ENCODE measurements at regions not wholly inside any gene's neighbourhood (a gene's known extent, or its start where the extent isn't known, plus 50 kb on each side); places are given as distances from the start of the nearest gene placed in this dataset.

DNA sequence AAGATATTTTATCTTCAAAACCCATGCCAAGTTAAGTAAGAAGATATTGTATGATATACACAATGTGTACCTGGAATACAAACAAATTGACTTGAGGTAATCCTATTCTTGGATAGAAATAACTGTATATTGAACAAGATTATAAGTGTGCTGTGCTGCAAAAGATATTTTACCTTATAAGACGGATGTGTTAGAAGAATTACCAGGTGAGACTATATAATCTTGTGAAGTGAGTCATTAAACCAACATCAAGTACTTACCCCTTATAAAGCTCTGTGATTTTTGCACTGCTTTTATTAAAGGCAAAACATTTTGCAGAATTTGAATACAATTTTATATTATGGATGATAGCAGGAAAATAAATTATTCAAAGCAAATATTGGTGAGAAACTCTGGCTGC, 570.0 kb downstream of the MMUT start:
- DNase-seq, result no peak

GRCh38 chr6:48891308-48891707, 571.7 kb downstream of the MMUT start:
- DNase-seq, result no peak

DNA sequence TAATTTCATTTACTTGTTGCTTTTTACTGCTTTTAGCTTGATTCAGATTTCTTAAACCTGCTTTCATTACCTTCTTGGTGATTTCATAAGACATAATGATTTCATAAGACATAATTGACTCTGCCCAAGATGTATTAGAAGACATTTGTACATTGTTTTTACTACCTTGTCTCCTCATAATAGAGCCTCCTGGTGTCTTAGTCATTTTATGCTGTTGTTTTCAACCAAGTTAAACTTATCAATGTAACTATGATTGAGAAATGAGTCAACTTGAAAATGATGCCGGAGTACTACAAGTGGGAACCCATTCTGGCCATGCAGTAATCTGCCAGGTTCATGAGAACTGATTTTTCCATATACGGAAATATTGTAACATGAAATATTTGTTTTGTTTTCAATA, 573.6 kb downstream of the MMUT start:
- DNase-seq, result no peak

DNA sequence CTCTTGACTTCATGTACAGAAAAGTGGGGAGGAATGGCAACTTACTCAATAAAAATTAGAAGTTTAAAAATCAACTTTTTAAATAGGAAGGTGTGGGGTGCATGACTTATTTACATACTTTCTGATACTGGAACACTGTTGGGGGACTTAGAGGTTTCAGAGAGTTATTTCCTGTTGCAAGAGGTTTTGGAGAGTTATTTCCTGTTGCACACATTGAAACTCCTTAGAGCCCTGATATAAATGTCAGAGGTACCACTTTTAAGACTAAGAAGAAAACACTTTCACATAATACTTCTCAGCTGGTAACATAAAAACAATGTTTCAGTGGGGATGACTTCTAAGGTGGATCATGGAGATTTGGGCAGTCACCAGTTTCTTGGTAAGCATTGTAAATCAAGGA, 579.9 kb downstream of the MMUT start:
- DNase-seq, result no peak

DNA sequence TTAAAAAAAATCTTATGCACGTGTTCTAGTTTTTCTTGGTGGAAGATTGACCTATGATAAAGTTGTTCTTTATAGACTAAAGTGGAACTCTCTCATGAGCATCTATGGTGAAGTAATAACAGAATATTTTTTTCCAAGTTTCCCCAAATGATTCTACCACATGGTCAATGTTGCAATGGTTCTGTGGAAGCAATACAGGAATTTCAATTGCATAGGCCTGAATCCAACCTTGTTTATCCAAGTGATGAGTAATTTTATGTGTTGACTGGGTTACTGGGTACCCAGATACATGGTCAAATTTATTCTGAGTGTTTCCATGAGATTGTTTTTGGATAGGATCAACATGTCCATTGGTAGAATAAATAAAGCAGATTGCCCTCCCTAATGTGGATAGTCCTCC, 581.5 kb downstream of the MMUT start:
- no peak for DNase-seq

DNA sequence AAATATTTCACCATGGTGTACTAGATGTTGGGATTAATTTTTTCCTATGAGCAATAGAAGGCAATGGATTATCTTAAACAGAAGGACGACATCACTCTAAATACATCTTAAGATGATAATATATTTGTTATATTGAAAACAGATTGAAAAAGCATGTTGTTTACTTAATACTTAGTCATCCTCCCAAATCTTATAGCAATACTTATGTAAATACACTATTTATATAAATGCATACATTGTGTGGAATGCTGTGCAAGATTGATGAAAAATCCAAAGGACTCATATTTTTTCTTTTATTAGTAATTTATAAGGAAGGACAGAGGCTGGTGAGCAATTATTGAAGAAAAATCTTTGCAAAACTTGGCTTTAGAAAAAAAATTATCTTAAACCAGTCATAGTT, 593.5 kb downstream of the MMUT start:
- no peak for DNase-seq

GRCh38 chr6:48866682-48867081, 596.4 kb downstream of the MMUT start:
- DNase-seq, result no peak

DNA sequence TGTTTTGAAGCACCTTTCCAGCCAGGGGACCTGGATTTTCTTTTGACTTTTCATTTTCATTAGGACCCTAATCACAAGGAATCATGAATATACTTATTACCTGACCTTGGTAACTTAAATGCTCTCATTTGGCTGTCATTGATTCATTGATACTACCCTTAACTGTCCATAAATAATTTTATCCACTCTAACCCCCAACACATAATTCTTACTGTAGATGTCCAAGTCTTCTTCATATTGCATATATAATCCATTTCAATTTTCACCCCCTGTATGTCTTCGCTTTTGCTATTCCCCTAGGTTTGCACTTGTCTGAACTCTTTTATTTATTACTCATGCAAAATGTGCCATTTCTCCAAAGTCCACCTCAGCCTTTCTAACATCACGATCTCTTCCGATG, 602.9 kb downstream of the MMUT start:
- DNase-seq, result no peak

- no peak for DNase-seq
Measured at GRCh38 chr6:48859562-48860123, 603.4 kb downstream of the MMUT start.

DNA sequence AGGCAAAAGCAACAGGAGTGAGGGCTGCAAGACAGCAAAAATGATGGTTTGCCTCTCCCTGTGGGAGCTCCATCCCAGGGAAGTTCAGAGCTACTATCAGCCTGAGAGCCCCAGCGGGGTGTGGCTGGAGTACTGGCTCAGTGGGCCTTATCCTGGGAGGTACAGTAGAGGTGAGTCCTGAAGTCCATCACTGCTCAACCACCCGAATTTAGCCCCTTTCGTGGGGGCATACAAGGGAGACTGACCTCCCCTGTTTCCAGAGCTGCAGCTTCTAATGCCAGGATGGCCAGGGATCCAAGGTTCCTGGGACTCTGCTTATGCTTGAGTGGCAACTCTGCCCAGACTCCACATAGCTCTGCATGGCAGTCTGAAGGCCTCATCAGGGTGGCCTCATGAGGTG, 617.8 kb downstream of the MMUT start:
- DNase-seq, result no peak

DNA sequence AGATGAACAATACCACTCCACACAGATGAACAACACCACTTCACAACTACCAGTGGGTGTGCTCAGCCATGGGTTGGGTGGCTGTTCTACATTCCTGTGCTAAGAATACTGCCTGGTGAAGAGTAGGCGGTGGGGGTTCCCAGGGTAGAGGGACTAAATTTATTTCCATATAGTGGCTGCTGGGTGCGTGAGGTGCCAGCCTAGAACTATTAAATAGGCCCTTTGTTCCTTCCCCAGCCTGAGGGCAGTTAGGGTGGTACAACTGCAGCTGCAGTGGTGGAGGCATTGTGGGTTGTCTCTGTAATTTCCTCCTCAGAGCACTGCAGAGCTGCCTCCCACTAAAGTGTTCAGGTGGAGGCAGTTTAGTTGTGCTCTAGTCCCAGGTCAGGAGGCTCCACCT, 618.4 kb downstream of the MMUT start:
- DNase-seq, result no peak

GRCh38 chr6:48840896-48841295, 622.2 kb downstream of the MMUT start:
- DNase-seq, result no peak

DNA sequence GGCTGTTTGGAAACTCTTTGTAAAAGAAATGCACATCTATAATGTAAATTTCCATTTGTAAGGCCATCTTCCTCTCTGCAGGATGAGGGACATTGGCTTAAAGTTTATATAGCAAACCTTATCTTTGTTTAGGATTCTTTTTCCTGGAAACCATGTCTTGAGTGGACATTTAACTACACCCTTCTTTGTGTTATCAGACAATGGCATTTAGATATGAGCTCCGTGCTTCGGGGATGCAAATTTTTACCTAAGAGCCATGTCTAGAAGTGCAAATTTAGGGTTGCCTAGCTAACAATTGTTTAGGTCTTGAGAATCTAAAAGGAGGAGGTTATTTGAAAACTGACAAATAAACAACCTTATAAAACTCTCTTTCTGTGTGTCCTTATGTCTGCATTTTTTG, 623.8 kb downstream of the MMUT start:
- no peak for DNase-seq

- no peak for DNase-seq
Measured at GRCh38 chr6:48837744-48838143, 625.3 kb downstream of the MMUT start.

- no peak for DNase-seq
Measured at GRCh38 chr6:48835421-48835958, 627.6 kb downstream of the MMUT start.

DNA sequence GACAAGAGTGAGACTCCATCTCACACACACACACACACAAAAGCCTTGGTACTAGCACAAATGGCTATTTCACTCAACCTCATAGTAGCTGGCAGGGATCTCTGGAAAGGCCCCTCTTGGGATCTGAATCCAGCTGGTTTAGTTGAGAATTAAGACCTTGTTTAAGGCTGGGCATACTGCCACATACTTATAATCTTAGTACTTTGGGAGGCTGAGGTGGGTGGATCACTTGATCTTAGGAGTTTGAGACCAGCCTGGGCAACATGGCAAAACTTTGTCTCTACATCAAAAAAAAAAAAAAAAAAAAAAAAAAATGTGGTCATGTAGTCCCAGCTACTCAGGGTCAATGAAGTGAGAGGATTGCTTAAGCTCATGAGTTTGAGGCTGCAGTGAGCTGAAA, 628.3 kb downstream of the MMUT start:
- no peak for DNase-seq

- DNase-seq, result no peak
Measured at GRCh38 chr6:48833916-48834315, 629.1 kb downstream of the MMUT start.

DNA sequence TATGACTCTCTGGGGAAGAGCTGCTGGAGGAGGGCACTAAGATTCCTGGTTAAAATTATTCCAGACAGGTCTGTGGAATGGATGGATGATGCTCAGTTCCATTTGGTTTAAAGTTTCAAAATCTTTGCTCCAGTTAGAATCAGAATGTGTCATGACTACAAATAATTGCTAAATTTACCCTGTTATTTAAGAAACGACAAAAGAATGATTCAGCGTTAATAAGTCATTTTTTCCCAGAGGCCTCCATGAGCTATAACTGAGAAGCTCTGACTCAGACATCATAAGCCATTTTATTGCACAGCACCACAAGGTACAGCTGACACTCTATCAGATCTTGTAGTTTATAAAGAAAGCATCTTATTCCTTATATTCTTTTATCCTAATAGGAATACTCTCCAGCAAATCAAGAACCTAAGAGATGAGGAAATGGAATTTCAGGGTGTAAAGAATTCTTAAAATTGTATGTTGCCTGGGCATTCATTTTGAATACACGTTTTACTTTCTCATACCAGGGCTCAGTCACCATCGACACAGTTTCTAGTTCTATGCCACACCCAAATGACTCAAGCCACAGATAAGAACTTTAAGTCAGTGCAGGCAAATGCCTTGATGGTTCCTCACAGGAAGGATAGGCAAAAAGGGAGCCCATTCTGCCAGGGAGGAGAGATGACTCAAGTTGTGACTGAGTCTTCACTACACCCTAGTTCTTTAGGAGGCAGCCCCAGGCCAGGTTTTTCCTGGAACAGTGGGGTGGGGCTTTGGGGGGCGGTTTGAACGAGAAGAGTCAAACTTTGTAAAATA, 636.0 kb downstream of the MMUT start:
- DNase-seq, result no peak

DNA sequence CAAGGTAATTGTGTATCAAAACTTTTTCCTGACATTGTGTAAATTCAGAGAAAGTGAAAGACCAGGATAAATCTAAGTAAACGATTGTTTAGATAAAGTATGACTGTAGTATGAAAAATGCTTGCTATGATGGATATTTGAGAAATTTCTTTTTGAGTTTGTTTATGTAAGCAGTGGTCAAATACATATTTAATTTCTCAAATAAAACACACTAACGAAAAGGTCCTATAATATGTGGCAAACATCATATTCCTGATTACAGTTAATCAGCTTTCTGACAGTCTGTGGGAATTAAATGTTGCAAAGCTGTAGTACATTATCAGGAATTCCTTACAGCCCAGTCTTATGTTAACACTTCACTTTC, 636.9 kb downstream of the MMUT start:
- no peak for DNase-seq

GRCh38 chr6:48825501-48826151, 637.4 kb downstream of the MMUT start:
- DNase-seq, result no peak

DNA sequence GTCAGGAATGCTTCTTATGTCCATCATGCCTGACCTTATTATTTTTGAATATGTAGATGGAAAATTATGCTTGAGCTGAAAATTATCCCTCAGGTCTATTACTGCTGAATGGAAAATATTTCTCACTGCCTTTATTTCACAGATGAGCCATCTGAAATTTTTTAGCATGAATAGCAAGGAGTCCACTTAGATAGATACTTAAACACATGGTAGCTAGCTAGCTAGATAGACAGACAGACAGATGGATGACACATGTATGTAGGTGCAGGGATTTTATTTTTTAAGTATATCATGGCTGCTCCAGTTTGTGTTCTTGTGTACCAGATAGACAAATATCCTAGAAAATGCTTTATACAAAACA, 645.0 kb downstream of the MMUT start:
- DNase-seq, result no peak

- DNase-seq, result no peak
Measured at GRCh38 chr6:48817333-48818051, 645.6 kb downstream of the MMUT start.

DNA sequence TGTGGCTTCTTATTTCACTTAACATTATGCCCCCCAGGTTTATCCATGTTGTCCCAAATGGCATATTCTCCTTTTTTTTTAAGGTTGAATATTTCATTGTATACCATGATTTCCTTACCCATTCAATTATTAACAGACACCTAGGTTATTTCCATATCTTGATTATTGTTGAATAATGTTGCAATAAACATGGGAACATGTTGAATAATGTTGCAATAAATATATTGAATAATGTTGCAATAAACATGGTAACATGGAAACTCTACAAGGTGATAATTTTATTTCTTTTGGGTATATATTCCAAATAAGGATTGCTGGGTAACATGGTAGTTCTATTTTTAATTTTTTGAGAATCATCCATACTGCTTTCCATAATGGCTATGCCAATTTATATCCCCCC, 648.1 kb downstream of the MMUT start:
- DNase-seq, result no peak

GRCh38 chr6:48813836-48814235, 649.2 kb downstream of the MMUT start:
- no peak for DNase-seq
